ENCODE measurements at regions not wholly inside any gene's neighbourhood (a gene's known extent, or its start where the extent isn't known, plus 50 kb on each side); places are given as distances from the start of the nearest gene placed in this dataset.

GRCh38 chr4:18285357-18285756 is 263.8 kb upstream of the LCORL start:
- H3K79me2 ChIP-seq (ENCODE audit: insufficient read depth, low read length) = no peaks in the 10 kb centered on the region
- intact Hi-C loops (cut with micrococcal nuclease; ENCODE audit: unreplicated experiment) (no loop called here), in situ Hi-C loops (cut with HindIII; ENCODE audit: extremely low pct_ligation_motif_present, low pct_unique_long_range_greater_than_20kb) (no loop called here)
- no peak overlapping the region for H2AFZ ChIP-seq (ENCODE audit: low read length)
- CTCF ChIA-PET (ENCODE audit: low intra/inter-chr PET ratio, low total read pairs) = no interaction called here
- FAIRE-seq (no peak), ATAC-seq (no peak), DNase-seq (ENCODE audit: low spot score) (no peak)
- POLR2A ChIA-PET = no interaction called here
- H3K27me3 ChIP-seq (ENCODE audit: control insufficient read depth in 1 of 2, insufficient read depth in 2 of 2, low read length in 2 of 2) = no peaks in the 10 kb centered on the region
- no TSS peak for BruUV-seq (replicated peaks)
- no peak overlapping the region for H3K9ac ChIP-seq (ENCODE audit: insufficient read depth, low read depth, low read length)
- no peaks in the 10 kb centered on the region for H3K4me1 ChIP-seq (ENCODE audit: insufficient read depth, low read length)
- H3K36me3 ChIP-seq (replicated peaks in 1 of 2; ENCODE audit: control insufficient read depth in 1 of 2, insufficient read depth in 2 of 2, low read length in 2 of 2) = no peaks in the 10 kb centered on the region
- no peaks in the 10 kb centered on the region for H3K9me3 ChIP-seq (ENCODE audit: low read length)
- H4K20me1 ChIP-seq (ENCODE audit: insufficient read depth, low read length) = no peaks in the 10 kb centered on the region
- WGBS (ENCODE audit: low lambda C conversion rate) = 6% methylated on average over 4 of the region's 4 CpGs
- no peak for TF ChIP-seq TP53 (CRISPR knock-in tag; conservative IDR thresholded peaks at IDR 0.05)
- no peak for TF ChIP-seq CC2D1A (CRISPR knock-in tag; IDR thresholded peaks at IDR 0.05)
- TF ChIP-seq ARID4A (CRISPR knock-in tag; IDR thresholded peaks at IDR 0.05; ENCODE audit: borderline replicate concordance) = no peak
- no peak for TF ChIP-seq ZHX1 (CRISPR knock-in tag; IDR thresholded peaks at IDR 0.05; ENCODE audit: low read depth)
- no peak for TF ChIP-seq ARNT (IDR thresholded peaks at IDR 0.05)
- TF ChIP-seq ZNF780A (CRISPR knock-in tag; IDR thresholded peaks at IDR 0.05) = no peak
- peak; percentile 77 for TF ChIP-seq CEBPB (IDR thresholded peaks at IDR 0.05; ENCODE audit: borderline replicate concordance, low read depth, low read length)
- TF ChIP-seq SRSF4 (IDR thresholded peaks at IDR 0.05; ENCODE audit: low read depth, low read length, poor library complexity, severe bottlenecking) = no peak
- no peak for TF ChIP-seq ZNF558 (CRISPR knock-in tag; IDR thresholded peaks at IDR 0.05; ENCODE audit: borderline replicate concordance)
- no peak overlapping the region for H3K27ac ChIP-seq (ENCODE audit: extremely low read length, insufficient read depth, low read length)
- no peak overlapping the region for H3K4me2 ChIP-seq (ENCODE audit: low read depth, low read length)
- H3K4me3 ChIP-seq (replicated peaks in 1 of 3; ENCODE audit: insufficient read depth in 1 of 3, low read depth in 2 of 3, low read length in 3 of 3) = no peak overlapping the region

Data from HepG2 (cell line).